ENCODE measurements at regions not wholly inside any gene's neighbourhood (a gene's known extent, or its start where the extent isn't known, plus 50 kb on each side); places are given as distances from the start of the nearest gene placed in this dataset.
A peak's percentile ranks its signal among the peaks of the same experiment; 100 is the strongest.

GRCh38 chr7:19304086-19304485 is 158.9 kb upstream of the FERD3L start:
- no peak for DNase-seq (ENCODE audit: low read depth)

GRCh38 chr7:19302731-19303130 is 157.5 kb upstream of the FERD3L start:
- TF ChIP-seq CTCF (conservative IDR thresholded peaks at IDR 0.05; ENCODE audit: low read depth, low read length): no peak
- H3K4me3 ChIP-seq (ENCODE audit: low read length): no peak overlapping the region

More at GRCh38 chr7:19304086-19304485, 158.9 kb upstream of the FERD3L start:
- TF ChIP-seq CTCF (conservative IDR thresholded peaks at IDR 0.05; ENCODE audit: low read depth, low read length): no peak
- no peak overlapping the region for H3K4me3 ChIP-seq (ENCODE audit: low read length)

GRCh38 chr7:19296617-19297016 is 151.4 kb upstream of the FERD3L start:
- DNase-seq (ENCODE audit: low read depth): no peak
- no peak overlapping the region for H3K4me3 ChIP-seq (ENCODE audit: low read length)
- no peak for TF ChIP-seq CTCF (conservative IDR thresholded peaks at IDR 0.05; ENCODE audit: low read depth, low read length)

More at GRCh38 chr7:19302731-19303130, 157.5 kb upstream of the FERD3L start:
- DNase-seq (ENCODE audit: low read depth): no peak

GRCh38 chr7:19295376-19295775 is 150.2 kb upstream of the FERD3L start:
- TF ChIP-seq CTCF (conservative IDR thresholded peaks at IDR 0.05; ENCODE audit: low read depth, low read length): no peak
- no peak overlapping the region for H3K4me3 ChIP-seq (ENCODE audit: low read length)
- no peak for DNase-seq (ENCODE audit: low read depth)

- DNase-seq (ENCODE audit: low read depth): no peak
- no peak for TF ChIP-seq CTCF (conservative IDR thresholded peaks at IDR 0.05; ENCODE audit: low read depth, low read length)
- no peak overlapping the region for H3K4me3 ChIP-seq (ENCODE audit: low read length)
Measured at GRCh38 chr7:19294619-19295018, 149.4 kb upstream of the FERD3L start.

- H3K4me3 ChIP-seq (ENCODE audit: low read length): no peak overlapping the region
- TF ChIP-seq CTCF (conservative IDR thresholded peaks at IDR 0.05; ENCODE audit: low read depth, low read length): no peak
- no peak for DNase-seq (ENCODE audit: low read depth)
Measured at GRCh38 chr7:19293431-19293830, 148.2 kb upstream of the FERD3L start.

GRCh38 chr7:19290968-19291367 is 145.7 kb upstream of the FERD3L start:
- H3K4me3 ChIP-seq (ENCODE audit: low read length): no peak overlapping the region
- no peak for TF ChIP-seq CTCF (conservative IDR thresholded peaks at IDR 0.05; ENCODE audit: low read depth, low read length)
- DNase-seq (ENCODE audit: low read depth): peak; percentile 77

All from retinal pigment epithelial cell (primary cell).